Upper lobe of left lung (tissue), 6 donors: ENCODE measurements at regions not wholly inside any gene's neighbourhood (a gene's known extent, or its start where the extent isn't known, plus 50 kb on each side); places are given as distances from the start of the nearest gene placed in this dataset.

ENCODE experiments used
- ATAC-seq, 2 donors: fragments of 200-7000 bp; cut with Tn5 transposase; one replicate each; pipeline ENCODE4 v1.9.1; 2022; ENCODE audit warnings: mild to moderate bottlenecking in 2 of 2, moderate library complexity in 2 of 2; ENCODE audit not compliant: low FRiP score in 2 of 2
- DNase-seq, 2 donors: peaks; one replicate each; pipeline ENCODE4 v3.0.0-alpha.2; 2019 to 2020
- H3K27ac ChIP-seq, 4 donors: fragments of 200-600 bp; sonication (generic); one replicate each; pipeline ENCODE4 v1.5.1; 2016 to 2019
- H3K27me3 ChIP-seq, 4 donors: fragments of 200-600 bp; sonication (generic); one replicate each; pipeline ENCODE4 v1.5.1; 2017 to 2019
- H3K36me3 ChIP-seq, 4 donors: fragments of 200-600 bp; sonication (generic); one replicate each; pipeline ENCODE4 v1.5.1; 2016 to 2019
- H3K4me1 ChIP-seq, 4 donors: fragments of 200-600 bp; sonication (generic); one replicate each; pipeline ENCODE4 v1.5.1; 2018 to 2019
- H3K4me3 ChIP-seq, 4 donors: fragments of 200-600 bp; sonication (generic); one replicate each; pipeline ENCODE4 v1.5.1; 2017 to 2019; ENCODE audit warnings: mild to moderate bottlenecking in 2 of 4, moderate library complexity in 1 of 4
- H3K9me3 ChIP-seq, 4 donors: fragments of 200-600 bp; sonication (generic); one replicate each; pipeline ENCODE4 v1.5.1; 2018 to 2019
- CTCF ChIP-seq, 6 experiments: fragments of 450-650 bp in 4 of 6; fragments of 200-600 bp in 2 of 6; sonication (generic) in 2 of 6; IDR thresholded peaks; one replicate each; pipeline ENCODE4 v1.5.1; 2016 to 2019; ENCODE audit warnings: antibody characterized with exemption in 6 of 6
- EP300 ChIP-seq, 4 donors: sonication (generic); formaldehyde crosslinking; IDR thresholded peaks; one replicate each; pipeline ENCODE4 v1.5.1; 2017; ENCODE audit warnings: antibody characterized with exemption in 4 of 4, control low read depth in 2 of 4
- POLR2A ChIP-seq, 4 donors: fragments of 450-650 bp; IDR thresholded peaks; one replicate each; pipeline ENCODE4 v1.5.1; 2016 to 2017; ENCODE audit warnings: antibody characterized with exemption in 4 of 4, mild to moderate bottlenecking in 2 of 4
- POLR2AphosphoS5 ChIP-seq, 2 donors: sonication (generic); formaldehyde crosslinking; IDR thresholded peaks; one replicate each; pipeline ENCODE4 v1.5.1; 2017; ENCODE audit warnings: antibody characterized with exemption in 2 of 2
- WGBS, 2 donors: methylation state at CpG; one replicate each; pipeline ENCODE4 v1.1.5; 2017 to 2018; 5-methylcytosine and 5-hydroxymethylcytosine counted together
- donor health status: DM: no; HTN: no; CAD: no; lungs with moderate emphysema.
- donor health status: DM: no; HTN: yes; CAD: no; lungs with severe emphysema.

- Histone ChIP-seq H3K4me3 (no peak overlapping the region), H3K4me1 (no peaks in the 10 kb centered on the region), H3K9me3 (peaks cover 0 to 2% (median 0%) of the 10 kb centered on the region in 4 donors), H3K27me3 (no peaks in the 10 kb centered on the region), H3K27ac (no peak overlapping the region), H3K36me3 (no peaks in the 10 kb centered on the region)
- TF ChIP-seq CTCF (IDR thresholded peaks at IDR 0.05) (no peak), POLR2AphosphoS5 (IDR thresholded peaks at IDR 0.05) (no peak), EP300 (IDR thresholded peaks at IDR 0.05) (no peak), POLR2A (IDR thresholded peaks at IDR 0.05) (no peak)
- DNase-seq, result no peak
- 94 to 96% methylated on average over 3 of the region's 3 CpGs for WGBS, 2 donors
- ATAC-seq, result no peak
Observed at GRCh38 chr14:40098468-40098867, 666.2 kb upstream of the FBXO33 start.

- Histone ChIP-seq H3K27me3 (no peaks in the 10 kb centered on the region), H3K9me3 (peaks cover 0 to 2% (median 0%) of the 10 kb centered on the region in 4 donors), H3K4me1 (no peaks in the 10 kb centered on the region), H3K36me3 (no peaks in the 10 kb centered on the region), H3K27ac (no peak overlapping the region), H3K4me3 (no peak overlapping the region)
- no peak for DNase-seq
- no peak for TF ChIP-seq EP300 (IDR thresholded peaks at IDR 0.05)
- no peak for TF ChIP-seq POLR2AphosphoS5 (IDR thresholded peaks at IDR 0.05)
- no peak for TF ChIP-seq POLR2A (IDR thresholded peaks at IDR 0.05)
- TF ChIP-seq CTCF (IDR thresholded peaks at IDR 0.05), result no peak
- ATAC-seq, result no peak
Observed at GRCh38 chr14:40096968-40097367, 664.7 kb upstream of the FBXO33 start.

GRCh38 chr14:40093800-40094199 is 661.6 kb upstream of the FBXO33 start:
- no peak overlapping the region for H3K27ac ChIP-seq
- no peak overlapping the region for H3K4me3 ChIP-seq
- no peaks in the 10 kb centered on the region for H3K4me1 ChIP-seq
- H3K27me3 ChIP-seq, result no peaks in the 10 kb centered on the region
- ATAC-seq (no peak), DNase-seq (no peak)
- 95 to 100% methylated on average over 1 of the region's 1 CpG for whole genome bisulfite sequencing, 2 donors
- H3K36me3 ChIP-seq, result no peaks in the 10 kb centered on the region
- H3K9me3 ChIP-seq, result no peaks in the 10 kb centered on the region
- TF ChIP-seq POLR2A (IDR thresholded peaks at IDR 0.05) (no peak), CTCF (IDR thresholded peaks at IDR 0.05) (no peak), EP300 (IDR thresholded peaks at IDR 0.05) (no peak), POLR2AphosphoS5 (IDR thresholded peaks at IDR 0.05) (no peak)

GRCh38 chr14:40074169-40074568 is 641.9 kb upstream of the FBXO33 start:
- H3K36me3 ChIP-seq, result no peaks in the 10 kb centered on the region
- TF ChIP-seq EP300 (IDR thresholded peaks at IDR 0.05), result no peak
- TF ChIP-seq POLR2AphosphoS5 (IDR thresholded peaks at IDR 0.05), result no peak
- no peak for TF ChIP-seq POLR2A (IDR thresholded peaks at IDR 0.05)
- no peak for TF ChIP-seq CTCF (IDR thresholded peaks at IDR 0.05)
- DNase-seq, result no peak
- H3K27ac ChIP-seq, result no peak overlapping the region
- peaks cover 0 to 8% (median 0%) of the 10 kb centered on the region in 4 donors for H3K9me3 ChIP-seq
- 100% methylated on average over 2 of the region's 2 CpGs; no CpG with 5 or more reads in 1 of the 2 donors for WGBS, 2 donors
- H3K4me1 ChIP-seq, result no peaks in the 10 kb centered on the region
- no peak for ATAC-seq
- H3K4me3 ChIP-seq, result no peak overlapping the region
- H3K27me3 ChIP-seq, result no peaks in the 10 kb centered on the region

- H3K4me1 ChIP-seq, result no peaks in the 10 kb centered on the region
- H3K27ac ChIP-seq, result no peak overlapping the region
- H3K9me3 ChIP-seq, result peaks cover 0 to 8% (median 0%) of the 10 kb centered on the region in 4 donors
- no peak overlapping the region for H3K4me3 ChIP-seq
- WGBS, 2 donors, result 50 to 63% methylated on average over 1 of the region's 1 CpG
- TF ChIP-seq POLR2A (IDR thresholded peaks at IDR 0.05) (no peak), CTCF (IDR thresholded peaks at IDR 0.05) (no peak), POLR2AphosphoS5 (IDR thresholded peaks at IDR 0.05) (no peak), EP300 (IDR thresholded peaks at IDR 0.05) (no peak)
- H3K27me3 ChIP-seq, result no peaks in the 10 kb centered on the region
- ATAC-seq (no peak), DNase-seq (no peak)
- H3K36me3 ChIP-seq, result no peaks in the 10 kb centered on the region
Observed at GRCh38 chr14:40072175-40072574, 639.9 kb upstream of the FBXO33 start.
